Loucy (cell line): ENCODE measurements at regions not wholly inside any gene's neighbourhood (a gene's known extent, or its start where the extent isn't known, plus 50 kb on each side); places are given as distances from the start of the nearest gene placed in this dataset.

Experiments
- CTCF ChIP-seq: fragments of 200-600 bp; sonication (generic); conservative IDR thresholded peaks from 2 replicates; pipeline ENCODE4 v1.5.1; 2014; ENCODE audit warnings: mild to moderate bottlenecking, antibody characterized with exemption, low read length
- EZH2phosphoT487 ChIP-seq: fragments of 200-600 bp; IDR thresholded peaks from 2 replicates; pipeline ENCODE4 v1.6.1; 2018; ENCODE audit warnings: antibody characterized with exemption, mild to moderate bottlenecking, moderate library complexity, borderline replicate concordance

- TF ChIP-seq CTCF = no peak
- TF ChIP-seq EZH2phosphoT487 = no peak
Observed at GRCh38 chr5:163585206-163585605, 79.8 kb downstream of the MAT2B start.
